ENCODE measurements at regions not wholly inside any gene's neighbourhood (a gene's known extent, or its start where the extent isn't known, plus 50 kb on each side); places are given as distances from the start of the nearest gene placed in this dataset.

DNA sequence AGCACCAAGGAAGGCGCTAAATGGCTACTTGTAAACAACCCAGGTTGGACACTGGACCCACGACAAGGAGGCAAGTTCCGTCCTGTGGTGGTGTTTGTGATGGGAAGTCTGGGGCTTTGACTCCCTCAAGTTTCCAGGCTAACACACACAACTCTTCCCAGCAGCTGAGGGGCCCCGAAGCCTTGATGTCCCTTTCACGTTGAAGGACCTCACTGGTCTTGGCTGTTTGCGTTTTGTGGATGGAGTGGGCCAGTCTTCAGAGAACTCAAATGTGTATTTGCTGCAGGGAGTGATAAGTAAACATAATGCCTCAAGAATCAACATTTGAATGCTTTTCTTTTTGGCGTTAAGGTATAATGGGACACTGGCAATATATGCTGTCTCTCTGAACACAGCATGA is 199.2 kb downstream of the TM9SF2 start:
- no peak for ATAC-seq
- Histone ChIP-seq H3K36me3 (no peaks in the 10 kb centered on the region), H3K9me3 (no peaks in the 10 kb centered on the region), H3K4me3 (no peak overlapping the region), H3K4me1 (no peaks in the 10 kb centered on the region), H3K27ac (no peak overlapping the region), H3K27me3 (no peaks in the 10 kb centered on the region)
- intact Hi-C loops (cut with DNase I): no loop called here
- no peak for DNase-seq
- TF ChIP-seq, protein P1, sequence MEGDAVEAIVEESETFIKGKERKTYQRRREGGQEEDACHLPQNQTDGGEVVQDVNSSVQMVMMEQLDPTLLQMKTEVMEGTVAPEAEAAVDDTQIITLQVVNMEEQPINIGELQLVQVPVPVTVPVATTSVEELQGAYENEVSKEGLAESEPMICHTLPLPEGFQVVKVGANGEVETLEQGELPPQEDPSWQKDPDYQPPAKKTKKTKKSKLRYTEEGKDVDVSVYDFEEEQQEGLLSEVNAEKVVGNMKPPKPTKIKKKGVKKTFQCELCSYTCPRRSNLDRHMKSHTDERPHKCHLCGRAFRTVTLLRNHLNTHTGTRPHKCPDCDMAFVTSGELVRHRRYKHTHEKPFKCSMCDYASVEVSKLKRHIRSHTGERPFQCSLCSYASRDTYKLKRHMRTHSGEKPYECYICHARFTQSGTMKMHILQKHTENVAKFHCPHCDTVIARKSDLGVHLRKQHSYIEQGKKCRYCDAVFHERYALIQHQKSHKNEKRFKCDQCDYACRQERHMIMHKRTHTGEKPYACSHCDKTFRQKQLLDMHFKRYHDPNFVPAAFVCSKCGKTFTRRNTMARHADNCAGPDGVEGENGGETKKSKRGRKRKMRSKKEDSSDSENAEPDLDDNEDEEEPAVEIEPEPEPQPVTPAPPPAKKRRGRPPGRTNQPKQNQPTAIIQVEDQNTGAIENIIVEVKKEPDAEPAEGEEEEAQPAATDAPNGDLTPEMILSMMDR (IDR thresholded peaks at IDR 0.05): no peak

DNA sequence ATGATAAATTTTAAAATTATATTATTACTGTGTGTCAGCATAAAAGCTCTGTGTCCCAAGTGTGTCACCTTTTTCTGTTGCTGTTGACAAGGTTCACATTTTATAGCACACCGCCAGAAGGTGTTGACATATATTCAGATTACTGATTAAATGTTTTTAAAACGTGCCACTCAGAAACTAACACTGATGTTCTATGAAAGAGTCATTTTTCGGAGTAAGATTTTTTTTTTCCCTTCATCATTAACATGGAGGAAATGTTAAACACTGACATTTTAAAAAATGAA is 197.5 kb downstream of the TM9SF2 start:
- intact Hi-C loops (cut with DNase I): no loop called here
- TF ChIP-seq, protein P1 (IDR thresholded peaks at IDR 0.05): no peak

DNA sequence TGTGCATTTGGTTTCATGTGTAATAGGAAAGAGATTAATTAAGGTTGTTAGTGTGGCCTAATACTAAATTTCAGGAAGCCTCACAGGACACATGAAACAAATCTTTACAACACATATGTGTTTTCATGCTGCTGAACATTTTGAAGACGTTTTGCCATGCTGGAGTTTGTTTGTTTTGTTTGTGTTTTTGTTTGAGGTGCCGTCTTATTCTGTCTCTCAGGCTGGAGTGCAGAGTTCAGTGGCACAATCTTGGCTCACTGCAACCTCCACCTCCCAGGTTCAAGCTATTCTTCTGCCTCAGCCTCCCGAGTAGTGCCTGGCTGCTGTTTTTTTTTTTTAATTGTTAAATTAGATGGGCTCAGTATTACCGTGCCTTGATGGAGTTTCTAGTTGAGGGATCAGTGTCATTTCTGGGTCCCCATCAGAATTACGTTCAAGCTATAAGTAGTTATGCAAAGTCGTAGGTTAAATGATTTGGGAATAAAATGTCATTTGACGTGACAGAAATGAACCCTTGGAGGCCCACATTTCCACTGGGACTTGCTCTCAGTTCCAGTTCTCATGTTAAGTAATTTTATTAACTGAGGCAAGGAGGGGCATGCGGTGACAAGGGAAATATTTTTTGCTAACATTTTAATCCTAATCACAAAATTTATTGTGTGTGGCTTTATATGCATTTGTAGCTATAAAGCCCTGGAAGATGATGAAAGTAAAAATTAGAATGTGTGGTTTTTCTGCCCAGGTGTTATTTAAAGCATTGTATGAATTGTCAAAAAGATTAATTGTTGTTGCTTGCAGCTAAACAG is 196.9 kb downstream of the TM9SF2 start:
- Histone ChIP-seq H3K27ac (no peak overlapping the region), H3K9me3 (no peaks in the 10 kb centered on the region), H3K36me3 (no peaks in the 10 kb centered on the region), H3K4me1 (no peaks in the 10 kb centered on the region), H3K27me3 (no peaks in the 10 kb centered on the region), H3K4me3 (no peak overlapping the region)
- no peak for DNase-seq
- intact Hi-C loops (cut with DNase I): no loop called here
- TF ChIP-seq, protein P1 (IDR thresholded peaks at IDR 0.05): no peak
- no peak for ATAC-seq

More for the DNA sequence above, 197.5 kb downstream of the TM9SF2 start:
- Histone ChIP-seq H3K4me1 (no peaks in the 10 kb centered on the region), H3K36me3 (no peaks in the 10 kb centered on the region), H3K27me3 (no peaks in the 10 kb centered on the region), H3K27ac (no peak overlapping the region), H3K4me3 (no peak overlapping the region), H3K9me3 (no peaks in the 10 kb centered on the region)
- ATAC-seq (no peak), DNase-seq (no peak)

DNA sequence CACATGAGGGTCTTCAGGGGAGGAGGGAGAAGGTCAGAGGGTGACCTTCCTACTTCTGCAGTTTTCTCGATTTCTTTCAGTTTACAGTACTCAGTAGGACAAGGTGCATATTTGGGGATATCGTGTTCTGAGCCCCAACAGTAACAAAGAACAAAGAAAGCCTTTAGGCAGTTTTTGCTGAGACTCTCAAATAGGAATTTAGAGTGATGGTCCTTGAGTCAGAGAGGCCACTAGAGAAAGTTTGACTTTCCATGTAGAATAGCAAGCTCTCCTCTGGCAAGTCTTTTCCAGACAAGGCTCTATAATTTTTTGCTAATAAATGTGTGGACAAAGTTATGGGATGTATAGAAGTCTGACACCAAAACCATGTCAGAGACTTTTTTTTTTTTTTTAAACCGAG is 194.6 kb downstream of the TM9SF2 start:
- no peak overlapping the region for H3K27ac ChIP-seq
- TF ChIP-seq, protein P1 (IDR thresholded peaks at IDR 0.05): no peak
- no peaks in the 10 kb centered on the region for H3K9me3 ChIP-seq
- intact Hi-C loops (cut with DNase I): no loop called here
- H3K4me3 ChIP-seq: no peak overlapping the region
- DNase-seq: no peak
- H3K4me1 ChIP-seq: no peaks in the 10 kb centered on the region
- no peaks in the 10 kb centered on the region for H3K36me3 ChIP-seq
- no peaks in the 10 kb centered on the region for H3K27me3 ChIP-seq
- no peak for ATAC-seq

DNA sequence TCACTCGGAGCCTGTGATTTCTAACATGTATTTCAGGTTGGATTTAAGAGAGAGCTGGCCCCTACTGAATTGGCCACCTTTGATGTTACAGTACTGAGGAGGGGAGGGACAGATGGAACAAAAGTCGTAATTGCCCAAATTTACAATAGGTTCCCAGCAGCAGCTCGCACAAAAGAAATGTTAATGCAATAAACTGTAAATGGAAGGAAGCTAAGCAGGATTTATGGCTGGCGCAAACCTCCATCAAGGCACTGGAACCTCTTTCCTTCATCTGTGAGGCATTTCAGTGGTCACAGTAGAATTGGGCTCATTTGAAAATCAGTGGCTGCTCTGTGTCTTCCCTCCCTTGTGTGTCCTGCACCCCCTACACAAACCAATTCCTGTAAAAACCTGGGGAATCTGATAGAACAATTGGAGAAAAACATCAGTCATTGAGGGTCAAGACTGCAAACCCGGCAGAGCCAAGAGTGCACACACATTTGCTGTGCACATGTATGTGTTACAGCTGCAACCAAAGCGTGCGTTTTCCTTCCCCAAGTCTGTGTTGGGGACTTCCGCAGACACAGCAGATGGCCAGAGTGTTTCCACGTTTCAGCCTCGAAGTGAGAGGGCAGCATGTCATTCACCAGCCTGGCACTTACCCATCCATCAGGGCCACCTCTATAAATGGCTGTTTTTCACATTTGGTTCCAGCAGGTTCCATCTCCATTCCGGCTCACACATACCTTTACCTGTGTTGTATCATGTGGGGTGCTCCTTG is 192.8 kb downstream of the TM9SF2 start:
- H3K36me3 ChIP-seq: no peaks in the 10 kb centered on the region
- H3K27ac ChIP-seq: no peak overlapping the region
- TF ChIP-seq, protein P1 (IDR thresholded peaks at IDR 0.05): no peak
- H3K9me3 ChIP-seq: no peaks in the 10 kb centered on the region
- H3K4me1 ChIP-seq: no peaks in the 10 kb centered on the region
- no peaks in the 10 kb centered on the region for H3K27me3 ChIP-seq
- intact Hi-C loops (cut with DNase I): no loop called here
- no peak overlapping the region for H3K4me3 ChIP-seq
- no peak for ATAC-seq
- DNase-seq: no peak

All from upper lobe of right lung (tissue), 1 donor.